WTC11 (cell line): ENCODE measurements at regions not wholly inside any gene's neighbourhood (a gene's known extent, or its start where the extent isn't known, plus 50 kb on each side); places are given as distances from the start of the nearest gene placed in this dataset.

ENCODE experiments used
- ATF6 ChIP-seq: sonication (generic); formaldehyde crosslinking; IDR thresholded peaks from 2 replicates; pipeline ENCODE4 v1.8.1; 2023; ENCODE audit warnings: mild to moderate bottlenecking, missing genetic modification reagents
- CTCF ChIP-seq: fragments of 200-600 bp; IDR thresholded peaks from 2 replicates; pipeline ENCODE4 v1.8.0; 2022; ENCODE audit warnings: antibody characterized with exemption
- E2F1 ChIP-seq: sonication (generic); formaldehyde crosslinking; IDR thresholded peaks from 2 replicates; pipeline ENCODE4 v1.8.0; 2022; ENCODE audit warnings: mild to moderate bottlenecking, missing genetic modification reagents
- ETV6 ChIP-seq: sonication (generic); formaldehyde crosslinking; IDR thresholded peaks from 2 replicates; pipeline ENCODE4 v1.8.1; 2022; ENCODE audit warnings: mild to moderate bottlenecking, missing genetic modification reagents
- FOXJ3 ChIP-seq: sonication (generic); formaldehyde crosslinking; IDR thresholded peaks from 2 replicates; pipeline ENCODE4 v1.9.0; 2021; ENCODE audit warnings: missing genetic modification reagents, mild to moderate bottlenecking, borderline replicate concordance
- FOXP1 ChIP-seq: sonication (generic); formaldehyde crosslinking; IDR thresholded peaks from 2 replicates; pipeline ENCODE4 v1.8.0; 2022; ENCODE audit warnings: missing genetic modification reagents, mild to moderate bottlenecking, moderate library complexity, borderline replicate concordance
- JUN ChIP-seq: sonication (generic); formaldehyde crosslinking; IDR thresholded peaks from 2 replicates; pipeline ENCODE4 v1.8.0; 2023; ENCODE audit warnings: mild to moderate bottlenecking, missing genetic modification reagents
- MYBL2 ChIP-seq: sonication (generic); formaldehyde crosslinking; IDR thresholded peaks from 2 replicates; pipeline ENCODE4 v1.8.1; 2023; ENCODE audit warnings: mild to moderate bottlenecking, moderate library complexity, missing genetic modification reagents
- SOX15 ChIP-seq: fragments of 250-450 bp; sonication (Bioruptor Pico); IDR thresholded peaks from 2 replicates; pipeline ENCODE4 v1.9.0; 2021; ENCODE audit warnings: mild to moderate bottlenecking
- ZBTB21 ChIP-seq: sonication (generic); formaldehyde crosslinking; IDR thresholded peaks from 2 replicates; pipeline ENCODE4 v1.8.1; 2023; ENCODE audit warnings: mild to moderate bottlenecking, missing genetic modification reagents, borderline replicate concordance

GRCh38 chr2:58601017-58601416 is 359.9 kb upstream of the FANCL start:
- no peak for TF ChIP-seq FOXJ3 (CRISPR knock-in tag)
- TF ChIP-seq CTCF = no peak
- TF ChIP-seq MYBL2 (CRISPR knock-in tag) = no peak
- no peak for TF ChIP-seq FOXP1 (CRISPR knock-in tag)
- TF ChIP-seq ATF6 (CRISPR knock-in tag) = no peak
- no peak for TF ChIP-seq E2F1 (CRISPR knock-in tag)
- no peak for TF ChIP-seq ETV6
- no peak for TF ChIP-seq JUN (CRISPR knock-in tag)
- no peak for TF ChIP-seq ZBTB21 (CRISPR knock-in tag)
- TF ChIP-seq SOX15 (CRISPR knock-in tag) = no peak
